Upper lobe of right lung (tissue), 1 donor: ENCODE measurements at regions not wholly inside any gene's neighbourhood (a gene's known extent, or its start where the extent isn't known, plus 50 kb on each side); places are given as distances from the start of the nearest gene placed in this dataset.

Experiments used
- ATAC-seq: fragments of 200-7000 bp; cut with Tn5 transposase; one replicate; pipeline ENCODE4 v1.9.1; 2020; ENCODE audit warnings: mild to moderate bottlenecking, moderate library complexity
- DNase-seq: peaks from one replicate; pipeline ENCODE4 v3.0.0-alpha.2; 2020
- H3K27ac ChIP-seq: fragments of 200-600 bp; one replicate; pipeline ENCODE4 v1.8.0; 2022
- H3K27me3 ChIP-seq: fragments of 200-600 bp; one replicate; pipeline ENCODE4 v1.8.0; 2022; ENCODE audit warnings: mild to moderate bottlenecking
- H3K36me3 ChIP-seq: fragments of 200-600 bp; one replicate; pipeline ENCODE4 v1.8.0; 2022
- H3K4me1 ChIP-seq: fragments of 200-600 bp; one replicate; pipeline ENCODE4 v1.8.0; 2022
- H3K4me3 ChIP-seq: fragments of 200-600 bp; one replicate; pipeline ENCODE4 v1.8.0; 2022; ENCODE audit warnings: mild to moderate bottlenecking
- H3K9me3 ChIP-seq: fragments of 200-600 bp; one replicate; pipeline ENCODE4 v1.8.0; 2022
- CTCF ChIP-seq: fragments of 200-600 bp; IDR thresholded peaks from one replicate; pipeline ENCODE4 v1.8.0; 2022; ENCODE audit warnings: antibody characterized with exemption
- intact Hi-C: fragments of 100-400 bp; cut with DNase I; formaldehyde crosslinking; loops from one replicate; pipeline ENCODE4 v1.11.0; 2022
- donor health status: DM: no; HTN: yes; CAD: no; lungs with severe emphysema.

GRCh38 chr13:62234780-62235440 lies 819.3 kb upstream of the PCDH20 start:
- no peak overlapping the region for H3K4me3 ChIP-seq
- H3K27ac ChIP-seq, result no peak overlapping the region
- no peaks in the 10 kb centered on the region for H3K9me3 ChIP-seq
- no peak for ATAC-seq
- DNase-seq, result no peak
- intact Hi-C loops, result no loop called here
- H3K36me3 ChIP-seq, result no peaks in the 10 kb centered on the region
- TF ChIP-seq CTCF, result no peak
- no peaks in the 10 kb centered on the region for H3K4me1 ChIP-seq
- no peaks in the 10 kb centered on the region for H3K27me3 ChIP-seq

- DNase-seq, result no peak
- Histone ChIP-seq H3K27ac (no peak overlapping the region), H3K4me3 (no peak overlapping the region), H3K36me3 (no peaks in the 10 kb centered on the region), H3K27me3 (no peaks in the 10 kb centered on the region), H3K4me1 (no peaks in the 10 kb centered on the region), H3K9me3 (no peaks in the 10 kb centered on the region)
- intact Hi-C loops, result no loop called here
- TF ChIP-seq CTCF, result no peak
- ATAC-seq, result no peak
These were observed 795.3 kb upstream of the PCDH20 start for GRCh38 chr13:62210951-62211350.

GRCh38 chr13:62209529-62209928 lies 793.9 kb upstream of the PCDH20 start:
- ATAC-seq (no peak), DNase-seq (no peak)
- Histone ChIP-seq H3K36me3 (no peaks in the 10 kb centered on the region), H3K27ac (no peak overlapping the region), H3K9me3 (no peaks in the 10 kb centered on the region), H3K27me3 (no peaks in the 10 kb centered on the region), H3K4me1 (no peaks in the 10 kb centered on the region), H3K4me3 (no peak overlapping the region)
- no peak for TF ChIP-seq CTCF
- intact Hi-C loops, result no loop called here

- no peak overlapping the region for H3K4me3 ChIP-seq
- no peaks in the 10 kb centered on the region for H3K27me3 ChIP-seq
- H3K36me3 ChIP-seq, result no peaks in the 10 kb centered on the region
- no peaks in the 10 kb centered on the region for H3K4me1 ChIP-seq
- no peaks in the 10 kb centered on the region for H3K9me3 ChIP-seq
- no peak overlapping the region for H3K27ac ChIP-seq
- TF ChIP-seq CTCF, result no peak
- ATAC-seq (no peak), DNase-seq (no peak)
- intact Hi-C loops, result no loop called here
These were observed 791.7 kb upstream of the PCDH20 start for GRCh38 chr13:62207388-62207787.

- intact Hi-C loops, result no loop called here
- ATAC-seq, result no peak
- Histone ChIP-seq H3K9me3 (no peaks in the 10 kb centered on the region), H3K27ac (no peak overlapping the region), H3K4me1 (no peaks in the 10 kb centered on the region), H3K4me3 (no peak overlapping the region), H3K36me3 (no peaks in the 10 kb centered on the region), H3K27me3 (no peaks in the 10 kb centered on the region)
- no peak for DNase-seq
- no peak for TF ChIP-seq CTCF
These were observed 790.5 kb upstream of the PCDH20 start for GRCh38 chr13:62206165-62206564.

- no peak for ATAC-seq
- H3K36me3 ChIP-seq, result no peaks in the 10 kb centered on the region
- H3K27me3 ChIP-seq, result no peaks in the 10 kb centered on the region
- intact Hi-C loops, result no loop called here
- no peak for DNase-seq
- no peak for TF ChIP-seq CTCF
- no peak overlapping the region for H3K27ac ChIP-seq
- H3K4me1 ChIP-seq, result no peaks in the 10 kb centered on the region
- H3K4me3 ChIP-seq, result no peak overlapping the region
- H3K9me3 ChIP-seq, result no peaks in the 10 kb centered on the region
These were observed 789.6 kb upstream of the PCDH20 start for GRCh38 chr13:62205273-62205672.
